GM23248 (cell line): ENCODE measurements at regions not wholly inside any gene's neighbourhood (a gene's known extent, or its start where the extent isn't known, plus 50 kb on each side); places are given as distances from the start of the nearest gene placed in this dataset.

ENCODE experiments used
- DNase-seq: peaks from one replicate; pipeline ENCODE4 v3.0.0-alpha.2; 2015
- H2AFZ ChIP-seq: fragments of 200-600 bp; sonication (generic); 2 replicates; pipeline ENCODE4 v1.6.1; 2016; ENCODE audit warnings: antibody characterized with exemption
- H3F3A ChIP-seq: fragments of 200-600 bp; sonication (generic); 2 replicates; pipeline ENCODE4 v1.6.1; 2016; ENCODE audit warnings: mild to moderate bottlenecking, antibody characterized with exemption, mixed run types; ENCODE audit not compliant: insufficient read depth
- H3K27ac ChIP-seq: fragments of 200-600 bp; sonication (generic); 2 replicates; pipeline ENCODE4 v1.5.1; 2016; ENCODE audit warnings: mild to moderate bottlenecking
- H3K27me3 ChIP-seq: fragments of 200-600 bp; sonication (generic); replicated peaks from 2 replicates; pipeline ENCODE4 v1.6.1; 2016; ENCODE audit warnings: mild to moderate bottlenecking; ENCODE audit not compliant: insufficient read depth
- H3K36me3 ChIP-seq: fragments of 200-600 bp; sonication (generic); 2 replicates; pipeline ENCODE4 v1.6.1; 2016; ENCODE audit warnings: low read depth, mild to moderate bottlenecking
- H3K4me1 ChIP-seq: fragments of 200-600 bp; sonication (generic); 2 replicates; pipeline ENCODE4 v1.6.1; 2016; ENCODE audit warnings: mild to moderate bottlenecking; ENCODE audit not compliant: insufficient read depth
- H3K4me2 ChIP-seq: fragments of 200-600 bp; sonication (generic); one replicate; pipeline ENCODE4 v1.6.1; 2016; ENCODE audit warnings: mild to moderate bottlenecking; ENCODE audit not compliant: unreplicated experiment
- H3K4me3 ChIP-seq: fragments of 200-600 bp; sonication (generic); 2 replicates; pipeline ENCODE4 v1.5.1; 2016; ENCODE audit warnings: mild to moderate bottlenecking
- H3K79me2 ChIP-seq: fragments of 200-600 bp; sonication (generic); 2 replicates; pipeline ENCODE4 v1.6.1; 2016; ENCODE audit warnings: mild to moderate bottlenecking; ENCODE audit not compliant: insufficient read depth
- H3K9ac ChIP-seq: fragments of 200-600 bp; sonication (generic); 2 replicates; pipeline ENCODE4 v1.6.1; 2016; ENCODE audit warnings: mild to moderate bottlenecking
- H3K9me2 ChIP-seq: fragments of 200-600 bp; sonication (generic); 2 replicates; pipeline ENCODE4 v1.6.1; 2016; ENCODE audit warnings: mixed run types, mild to moderate bottlenecking, moderate library complexity; ENCODE audit not compliant: insufficient read depth
- H3K9me3 ChIP-seq: fragments of 200-600 bp; sonication (generic); one replicate; pipeline ENCODE4 v1.6.1; 2017; ENCODE audit warnings: low read depth
- H4K20me1 ChIP-seq: fragments of 200-600 bp; sonication (generic); 2 replicates; pipeline ENCODE4 v1.6.0; 2016; ENCODE audit not compliant: insufficient read depth
- EZH2 ChIP-seq: fragments of 200-600 bp; sonication (generic); IDR thresholded peaks from 2 replicates; pipeline ENCODE4 v1.6.1; 2018; ENCODE audit warnings: antibody characterized with exemption, mild to moderate bottlenecking; ENCODE audit not compliant: insufficient read depth, poor library complexity, severe bottlenecking
- EZH2phosphoT487 ChIP-seq: fragments of 200-600 bp; sonication (generic); IDR thresholded peaks from 2 replicates; pipeline ENCODE4 v1.6.1; 2018; ENCODE audit warnings: antibody characterized with exemption, moderate library complexity, mild to moderate bottlenecking, low read depth; ENCODE audit not compliant: insufficient read depth
- WGBS, 2 experiments: methylation state at CpG; one replicate each; pipeline ENCODE4 v1.1.6; 2015 to 2017; ENCODE audit warnings: low lambda C conversion rate in 2 of 2, low coverage in 1 of 2; ENCODE audit errors: missing lambda C conversion rate in 2 of 2; 5-methylcytosine and 5-hydroxymethylcytosine counted together
- in situ Hi-C: fragments of 300-500 bp; cut with MboI; formaldehyde crosslinking; loops from 2 replicates; pipeline ENCODE4 v1.15.0; 2020

GRCh38 chr6:105621564-105622175 lies 218.8 kb upstream of the PREP start:
- Histone ChIP-seq H3K9me2 (no peaks in the 10 kb centered on the region), H3K27ac (no peak overlapping the region), H3K27me3 (no peaks in the 10 kb centered on the region), H3F3A (no peaks in the 10 kb centered on the region), H3K4me3 (no peak overlapping the region), H2AFZ (no peak overlapping the region), H3K4me1 (no peaks in the 10 kb centered on the region), H4K20me1 (no peaks in the 10 kb centered on the region), H3K79me2 (no peaks in the 10 kb centered on the region), H3K4me2 (no peak overlapping the region), H3K36me3 (no peaks in the 10 kb centered on the region), H3K9ac (no peak overlapping the region), H3K9me3 (no peaks in the 10 kb centered on the region)
- 86 to 92% methylated on average over 6 of the region's 6 CpGs for WGBS, 2 experiments
- in situ Hi-C loops = no loop called here
- TF ChIP-seq EZH2 (no peak), EZH2phosphoT487 (no peak)
- no peak for DNase-seq

GRCh38 chr6:105620878-105621277 lies 218.0 kb upstream of the PREP start:
- H4K20me1 ChIP-seq = no peaks in the 10 kb centered on the region
- H3K9ac ChIP-seq = no peak overlapping the region
- no peaks in the 10 kb centered on the region for H3K27me3 ChIP-seq
- no peaks in the 10 kb centered on the region for H3K9me2 ChIP-seq
- WGBS, 2 experiments = 40 to 48% methylated on average over 3 of the region's 3 CpGs
- no peaks in the 10 kb centered on the region for H3F3A ChIP-seq
- in situ Hi-C loops = no loop called here
- H3K4me3 ChIP-seq = no peak overlapping the region
- H3K36me3 ChIP-seq = no peaks in the 10 kb centered on the region
- no peak for TF ChIP-seq EZH2phosphoT487
- TF ChIP-seq EZH2 = no peak
- H2AFZ ChIP-seq = no peak overlapping the region
- DNase-seq = peak; percentile 27
- no peak overlapping the region for H3K4me2 ChIP-seq
- no peaks in the 10 kb centered on the region for H3K4me1 ChIP-seq
- H3K9me3 ChIP-seq = no peaks in the 10 kb centered on the region
- H3K79me2 ChIP-seq = no peaks in the 10 kb centered on the region
- no peak overlapping the region for H3K27ac ChIP-seq

DNA sequence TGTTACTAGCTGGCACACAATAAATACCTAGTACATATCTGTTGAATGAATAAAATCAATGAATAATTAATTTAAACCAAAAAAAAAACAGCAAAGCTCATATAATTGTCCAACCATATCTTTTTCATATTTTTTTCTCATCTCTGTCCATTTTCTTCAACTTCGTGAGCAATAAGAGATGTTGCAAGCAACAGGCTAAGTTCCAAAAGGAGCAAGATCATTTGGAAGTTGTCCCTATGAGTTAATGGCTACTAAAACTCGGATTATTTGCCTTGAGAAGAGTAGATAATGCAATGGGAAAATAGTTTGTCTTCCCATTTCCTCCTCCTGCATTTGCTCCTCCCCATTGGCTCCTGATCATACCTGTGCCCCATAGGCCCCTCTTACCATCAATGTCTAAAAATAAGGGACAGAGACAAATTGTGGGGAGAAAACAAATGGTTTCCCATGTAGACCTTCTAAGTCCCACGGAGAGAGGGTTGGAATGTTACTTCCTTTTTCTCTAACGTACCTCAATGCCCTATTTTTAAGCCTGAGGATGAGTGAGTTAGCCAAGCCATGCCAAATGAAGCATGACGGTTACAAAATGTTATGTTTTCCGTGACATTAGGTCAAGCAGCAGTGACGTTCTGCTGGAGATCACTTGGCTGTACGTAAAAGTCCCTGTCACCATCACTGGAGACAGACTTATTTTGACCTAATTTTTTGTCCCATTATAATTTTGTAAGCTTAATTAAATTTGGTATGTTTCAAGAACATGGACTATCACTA lies 217.3 kb upstream of the PREP start:
- no peaks in the 10 kb centered on the region for H3F3A ChIP-seq
- H3K9ac ChIP-seq = no peak overlapping the region
- no peaks in the 10 kb centered on the region for H3K27me3 ChIP-seq
- H3K36me3 ChIP-seq = no peaks in the 10 kb centered on the region
- no peaks in the 10 kb centered on the region for H3K9me2 ChIP-seq
- no peak for TF ChIP-seq EZH2phosphoT487
- TF ChIP-seq EZH2 = no peak
- H3K4me1 ChIP-seq = no peaks in the 10 kb centered on the region
- no peak overlapping the region for H2AFZ ChIP-seq
- no peak overlapping the region for H3K4me2 ChIP-seq
- H3K27ac ChIP-seq = no peak overlapping the region
- H3K9me3 ChIP-seq = no peaks in the 10 kb centered on the region
- no peaks in the 10 kb centered on the region for H3K79me2 ChIP-seq
- 74 to 76% methylated on average over 8 of the region's 8 CpGs for WGBS, 2 experiments
- H4K20me1 ChIP-seq = no peaks in the 10 kb centered on the region
- no peak overlapping the region for H3K4me3 ChIP-seq
- in situ Hi-C loops = no loop called here
- peak; percentile 57 for DNase-seq

- H3K4me3 ChIP-seq = no peak overlapping the region
- no peaks in the 10 kb centered on the region for H3K79me2 ChIP-seq
- H3K9me2 ChIP-seq = no peaks in the 10 kb centered on the region
- no peaks in the 10 kb centered on the region for H3K27me3 ChIP-seq
- TF ChIP-seq EZH2 (no peak), EZH2phosphoT487 (no peak)
- H3K9me3 ChIP-seq = no peaks in the 10 kb centered on the region
- H3K4me1 ChIP-seq = no peaks in the 10 kb centered on the region
- 97 to 100% methylated on average over 1 of the region's 1 CpG for WGBS, 2 experiments
- in situ Hi-C loops = no loop called here
- no peaks in the 10 kb centered on the region for H3K36me3 ChIP-seq
- no peak overlapping the region for H3K27ac ChIP-seq
- H3F3A ChIP-seq = no peaks in the 10 kb centered on the region
- H2AFZ ChIP-seq = no peak overlapping the region
- no peak overlapping the region for H3K9ac ChIP-seq
- no peaks in the 10 kb centered on the region for H4K20me1 ChIP-seq
- no peak for DNase-seq
- H3K4me2 ChIP-seq = no peak overlapping the region
Measured at GRCh38 chr6:105618247-105618646, 215.4 kb upstream of the PREP start.

DNA sequence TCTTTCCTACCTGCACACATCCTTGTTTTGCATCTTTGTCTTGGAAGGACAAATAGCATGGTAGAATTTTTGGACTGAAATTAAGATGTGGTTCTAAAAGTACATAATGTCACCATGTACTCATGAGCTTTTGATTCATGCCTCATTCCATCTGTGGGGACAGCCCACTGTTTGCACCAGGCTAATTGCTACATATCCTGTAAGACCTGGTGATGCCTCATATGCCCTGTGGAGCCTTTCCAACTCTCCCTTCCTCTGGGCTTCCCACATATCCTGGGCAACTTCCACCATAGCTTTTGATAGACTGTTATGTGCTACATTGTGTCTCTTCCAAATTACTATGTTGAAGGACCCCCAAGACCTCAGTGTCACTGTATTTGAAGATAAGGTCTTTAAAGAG lies 213.6 kb upstream of the PREP start:
- Histone ChIP-seq H2AFZ (no peak overlapping the region), H3K4me3 (no peak overlapping the region), H3F3A (no peaks in the 10 kb centered on the region), H3K9me3 (no peaks in the 10 kb centered on the region), H3K79me2 (no peaks in the 10 kb centered on the region), H4K20me1 (no peaks in the 10 kb centered on the region), H3K27ac (no peak overlapping the region), H3K9me2 (no peaks in the 10 kb centered on the region), H3K9ac (no peak overlapping the region), H3K4me1 (no peaks in the 10 kb centered on the region), H3K27me3 (no peaks in the 10 kb centered on the region), H3K4me2 (no peak overlapping the region), H3K36me3 (no peaks in the 10 kb centered on the region)
- TF ChIP-seq EZH2 (no peak), EZH2phosphoT487 (no peak)
- peak; percentile 61 for DNase-seq
- in situ Hi-C loops = no loop called here
